Liver (tissue), 1 donor: ENCODE measurements at regions not wholly inside any gene's neighbourhood (a gene's known extent, or its start where the extent isn't known, plus 50 kb on each side); places are given as distances from the start of the nearest gene placed in this dataset.

Source experiments
- SP1 ChIP-seq: IDR thresholded peaks from 2 replicates; pipeline ENCODE4 v1.6.1; 2018; ENCODE audit warnings: antibody characterized with exemption, mild to moderate bottlenecking
- TAF1 ChIP-seq: conservative IDR thresholded peaks from 2 replicates; pipeline ENCODE4 v1.6.1; 2016; ENCODE audit warnings: antibody characterized with exemption, mild to moderate bottlenecking
- donor health status: healthy.

DNA sequence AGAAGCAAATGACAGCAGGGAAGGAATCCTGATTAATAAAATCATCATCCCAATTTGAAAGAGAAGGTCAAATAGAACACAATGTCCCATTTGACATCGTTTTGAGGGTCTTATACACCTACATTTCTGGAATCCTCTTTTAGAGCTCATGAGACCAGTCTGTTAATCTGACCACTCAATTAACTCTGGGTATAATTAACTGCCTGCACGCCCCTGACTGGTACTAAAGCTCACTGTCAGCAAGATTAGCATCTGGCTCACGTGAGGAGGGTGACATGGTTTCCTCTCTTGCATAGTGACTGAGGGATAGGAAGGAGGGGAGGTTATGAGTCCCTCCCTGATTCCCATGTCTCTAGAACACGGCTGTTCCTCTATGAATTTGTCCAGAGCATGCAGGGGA, 124.3 kb downstream of the ICOS start:
- TF ChIP-seq TAF1 (no peak), SP1 (no peak)
